HUES48 (cell line): ENCODE measurements at regions not wholly inside any gene's neighbourhood (a gene's known extent, or its start where the extent isn't known, plus 50 kb on each side); places are given as distances from the start of the nearest gene placed in this dataset.

Experiments
- H3K27ac ChIP-seq: one replicate; pipeline ENCODE4 v1.7.0; 2013; ENCODE audit warnings: low read depth, low read length, inconsistent platforms
- H3K27me3 ChIP-seq: 2 replicates; pipeline ENCODE4 v1.6.1; 2013; ENCODE audit warnings: mild to moderate bottlenecking, low read length; ENCODE audit not compliant: control insufficient read depth, insufficient read depth
- H3K36me3 ChIP-seq: 2 replicates; pipeline ENCODE4 v1.6.1; 2013; ENCODE audit warnings: low read length; ENCODE audit not compliant: control insufficient read depth, insufficient read depth
- H3K4me1 ChIP-seq: 2 replicates; pipeline ENCODE4 v1.6.1; 2013; ENCODE audit warnings: mild to moderate bottlenecking, low read length; ENCODE audit not compliant: control insufficient read depth, insufficient read depth
- H3K4me3 ChIP-seq: 2 replicates; pipeline ENCODE4 v1.5.1; 2013; ENCODE audit warnings: mild to moderate bottlenecking, low read depth, low read length
- H3K9ac ChIP-seq: 2 replicates; pipeline ENCODE4 v1.6.1; 2013; ENCODE audit warnings: mild to moderate bottlenecking, low read depth, low read length, moderate library complexity
- H3K9me3 ChIP-seq: 2 replicates; pipeline ENCODE4 v1.6.1; 2013; ENCODE audit warnings: low read length; ENCODE audit not compliant: control insufficient read depth, insufficient read depth

DNA sequence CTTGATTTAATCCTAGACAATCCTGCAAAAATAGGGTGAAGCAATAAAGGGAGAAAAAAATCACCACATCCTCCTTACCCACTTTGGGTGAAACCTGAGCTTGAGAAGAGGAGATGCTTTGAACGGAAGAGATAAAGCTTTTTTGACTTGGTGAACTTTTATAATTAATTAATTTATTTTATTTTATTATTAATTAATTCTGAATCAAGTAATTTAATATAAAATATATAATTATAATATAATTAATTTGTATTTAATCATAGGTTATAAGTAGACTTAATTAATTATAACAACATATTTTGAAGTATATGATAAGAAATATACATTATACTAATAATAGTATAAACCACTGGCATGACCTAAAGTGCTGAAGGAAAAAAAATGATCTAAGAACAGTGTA is 2164.8 kb downstream of the LRRC4C start:
- Histone ChIP-seq H3K9me3 (peaks cover 11% of the 10 kb centered on the region; the same call in 1 of the 2 replicates), H3K27ac (no peak overlapping the region), H3K4me1 (no peaks in the 10 kb centered on the region), H3K9ac (no peak overlapping the region), H3K36me3 (no peaks in the 10 kb centered on the region), H3K4me3 (no peak overlapping the region), H3K27me3 (no peaks in the 10 kb centered on the region)

DNA sequence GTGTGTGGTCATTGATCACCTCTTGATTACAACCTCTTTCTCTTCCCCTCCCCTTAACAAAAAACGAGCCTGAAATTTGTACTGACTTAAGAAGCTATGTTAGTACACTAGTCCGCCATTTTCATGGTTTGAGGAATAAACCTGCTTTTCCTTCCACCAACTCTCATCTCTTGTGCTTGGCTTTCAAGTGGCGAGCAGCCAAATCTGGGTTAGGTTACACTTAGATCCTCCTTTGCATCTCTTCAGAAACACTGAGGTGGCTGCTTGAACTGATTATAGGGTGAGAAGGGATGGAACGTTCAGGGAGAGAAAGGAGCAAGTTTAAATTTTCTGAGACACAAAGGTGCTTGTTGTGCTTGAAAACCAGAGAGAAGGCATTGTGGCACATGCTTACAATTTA is 2171.4 kb downstream of the LRRC4C start:
- H3K36me3 ChIP-seq: no peaks in the 10 kb centered on the region
- peaks cover 24% of the 10 kb centered on the region for H3K9me3 ChIP-seq
- no peak overlapping the region for H3K9ac ChIP-seq
- no peak overlapping the region for H3K4me3 ChIP-seq
- no peaks in the 10 kb centered on the region for H3K4me1 ChIP-seq
- H3K27ac ChIP-seq: no peak overlapping the region
- H3K27me3 ChIP-seq: no peaks in the 10 kb centered on the region

DNA sequence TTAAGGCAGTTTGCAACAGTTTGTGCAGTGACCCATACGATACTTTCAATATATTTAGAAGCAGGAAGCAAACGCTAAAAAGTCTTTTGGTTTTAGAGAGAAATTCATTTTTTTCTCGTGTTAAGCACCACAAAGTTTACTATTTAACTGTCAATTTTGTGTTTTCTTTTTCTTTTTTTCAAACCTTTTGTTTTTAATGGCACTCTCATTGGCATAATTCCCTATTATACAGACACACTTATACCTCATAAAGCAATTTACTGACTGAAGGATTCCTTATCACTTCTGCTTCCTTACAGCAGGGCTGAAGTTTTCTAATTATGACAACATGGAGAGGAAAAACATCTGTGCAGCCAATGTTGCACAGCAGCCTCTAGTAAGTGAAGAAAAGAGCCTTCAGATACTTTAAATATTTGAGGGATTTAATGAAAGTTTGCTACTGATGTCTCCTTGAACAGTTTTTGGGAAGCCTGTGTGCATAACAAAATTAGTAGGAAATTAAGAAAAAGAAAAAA is 2191.2 kb downstream of the LRRC4C start:
- Histone ChIP-seq H3K9ac (no peak overlapping the region), H3K9me3 (no peaks in the 10 kb centered on the region), H3K27ac (no peak overlapping the region), H3K27me3 (no peaks in the 10 kb centered on the region), H3K4me3 (no peak overlapping the region), H3K4me1 (no peaks in the 10 kb centered on the region), H3K36me3 (no peaks in the 10 kb centered on the region)

DNA sequence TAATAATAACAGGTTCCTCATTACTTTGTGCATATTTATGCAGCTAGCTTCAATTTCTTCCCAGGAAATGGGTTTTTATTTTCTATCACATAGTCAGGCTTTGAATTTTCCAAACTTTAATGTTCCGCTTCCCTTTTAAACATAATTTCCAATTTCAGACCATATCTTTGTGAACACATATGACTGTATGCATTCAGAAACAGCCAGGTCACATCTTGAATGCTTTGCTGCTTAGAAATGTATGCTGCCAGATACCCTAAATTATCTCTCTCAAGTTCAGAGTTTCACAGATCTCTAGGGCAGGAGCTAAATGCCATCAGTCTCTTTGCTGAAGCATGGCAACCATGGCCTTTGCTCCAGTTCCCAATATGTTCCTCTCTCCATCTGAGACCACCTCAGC is 2203.8 kb downstream of the LRRC4C start:
- Histone ChIP-seq H3K36me3 (no peaks in the 10 kb centered on the region), H3K27ac (no peak overlapping the region), H3K4me3 (no peak overlapping the region), H3K9me3 (peaks cover 19% of the 10 kb centered on the region), H3K4me1 (no peaks in the 10 kb centered on the region), H3K27me3 (no peaks in the 10 kb centered on the region), H3K9ac (no peak overlapping the region)

DNA sequence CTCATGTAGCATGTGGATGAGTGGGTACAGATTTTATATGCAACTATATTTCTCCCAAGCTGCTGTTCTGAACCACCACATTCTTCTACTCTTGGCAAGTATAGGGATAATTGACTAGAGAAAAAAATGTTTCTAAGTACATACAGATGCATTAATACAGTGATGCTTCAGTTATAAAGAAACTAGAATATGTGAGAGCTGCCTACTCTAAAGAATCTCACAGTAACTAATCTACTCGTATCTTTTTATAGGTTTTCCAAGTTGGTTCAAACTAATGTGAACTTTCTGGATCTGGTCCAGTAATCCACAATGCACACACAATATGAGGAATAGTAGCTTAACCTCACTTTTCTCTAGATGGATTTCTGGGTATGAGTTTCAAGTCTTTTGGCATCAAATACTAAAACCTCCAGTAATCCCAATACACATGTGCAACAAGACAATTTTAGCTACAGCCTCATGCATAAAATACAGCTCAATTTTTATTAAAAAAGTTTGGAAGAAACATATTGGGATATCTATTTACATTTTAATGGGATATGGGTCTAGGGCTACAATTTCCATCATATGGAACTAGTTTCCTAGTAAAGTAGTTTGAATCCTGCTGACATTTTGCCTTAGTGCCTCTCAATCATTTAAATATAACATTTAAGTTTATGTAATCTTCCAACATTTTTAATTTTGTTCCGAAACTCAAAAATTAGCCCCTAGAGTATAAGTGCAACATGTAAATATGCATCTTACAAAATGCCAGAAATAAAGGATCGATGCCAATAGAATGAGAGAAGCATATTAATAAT is 2209.7 kb downstream of the LRRC4C start:
- Histone ChIP-seq H3K27ac (no peak overlapping the region), H3K4me3 (no peak overlapping the region), H3K27me3 (no peaks in the 10 kb centered on the region), H3K9me3 (no peaks in the 10 kb centered on the region; the same call in 1 of the 2 replicates), H3K36me3 (no peaks in the 10 kb centered on the region), H3K4me1 (no peaks in the 10 kb centered on the region), H3K9ac (no peak overlapping the region)

DNA sequence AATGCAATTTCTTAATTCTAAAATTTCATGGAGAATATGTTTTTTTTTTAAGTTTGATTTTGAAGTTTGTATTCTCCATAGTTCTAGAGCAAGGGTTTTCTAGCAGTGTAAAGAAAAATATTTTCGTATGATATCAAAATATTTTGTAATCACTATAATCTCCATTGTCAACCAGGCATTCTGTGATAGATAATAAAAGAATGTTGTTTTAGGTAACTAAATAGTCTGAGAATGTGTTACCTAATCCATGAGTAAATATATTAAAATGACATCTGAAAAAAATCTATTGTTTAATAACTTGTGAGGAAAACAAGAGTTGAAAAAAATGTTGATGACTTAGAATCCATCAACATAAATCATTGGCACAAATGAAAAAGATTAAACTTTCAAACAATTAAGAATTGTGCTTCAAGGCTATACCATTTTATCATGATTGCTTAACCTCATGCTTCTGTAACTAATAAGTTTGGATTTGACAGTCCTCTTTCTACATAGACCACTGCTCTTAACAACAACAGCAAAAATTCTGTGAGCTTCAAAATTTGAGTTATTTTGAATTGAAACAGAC is 2211.8 kb downstream of the LRRC4C start:
- no peaks in the 10 kb centered on the region for H3K27me3 ChIP-seq
- H3K9me3 ChIP-seq: no peaks in the 10 kb centered on the region; the same call in 1 of the 2 replicates
- H3K4me3 ChIP-seq: no peak overlapping the region
- H3K36me3 ChIP-seq: no peaks in the 10 kb centered on the region
- no peaks in the 10 kb centered on the region for H3K4me1 ChIP-seq
- H3K9ac ChIP-seq: no peak overlapping the region
- no peak overlapping the region for H3K27ac ChIP-seq

DNA sequence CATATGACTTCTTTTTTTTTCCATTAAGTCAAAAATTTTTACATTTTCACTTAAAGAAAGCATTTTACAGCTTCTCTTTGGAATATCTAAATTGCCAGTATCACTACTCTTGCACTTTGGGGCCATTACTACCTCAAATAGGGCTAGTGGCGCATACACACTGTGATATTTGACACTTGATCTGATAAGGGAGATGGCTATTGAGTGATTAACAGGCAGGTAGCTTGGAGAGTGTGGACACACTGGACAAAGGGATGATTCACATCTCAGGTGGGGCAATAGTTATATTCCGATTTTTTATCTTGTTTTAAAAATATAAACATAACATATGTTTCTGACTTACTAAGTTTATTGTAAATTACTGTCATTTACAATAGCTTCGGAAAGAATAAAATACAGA is 2219.9 kb downstream of the LRRC4C start:
- Histone ChIP-seq H3K9me3 (no peaks in the 10 kb centered on the region), H3K36me3 (no peaks in the 10 kb centered on the region), H3K27ac (no peak overlapping the region), H3K27me3 (no peaks in the 10 kb centered on the region), H3K9ac (no peak overlapping the region), H3K4me3 (no peak overlapping the region), H3K4me1 (no peaks in the 10 kb centered on the region)

DNA sequence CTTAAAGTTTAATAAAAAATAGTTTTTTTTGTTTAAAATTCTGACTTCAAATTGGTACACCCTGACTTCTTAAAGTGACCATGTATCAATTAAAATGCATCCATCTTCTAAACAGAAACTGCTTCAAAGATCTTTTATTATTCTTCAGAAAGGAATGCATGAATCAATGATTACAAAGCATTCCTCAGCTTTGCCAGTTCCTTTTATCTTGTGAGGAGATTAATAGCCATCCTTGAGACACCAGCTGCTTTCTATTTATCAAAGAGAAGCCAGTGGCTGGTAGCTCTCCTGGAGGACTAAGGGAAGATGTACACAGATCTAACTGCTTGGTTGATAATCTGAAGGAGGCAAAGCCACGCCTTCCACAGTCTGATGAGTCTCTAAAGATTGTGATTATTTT is 2222.5 kb downstream of the LRRC4C start:
- no peaks in the 10 kb centered on the region for H3K4me1 ChIP-seq
- no peaks in the 10 kb centered on the region for H3K36me3 ChIP-seq
- H3K27ac ChIP-seq: no peak overlapping the region
- H3K9ac ChIP-seq: no peak overlapping the region
- no peaks in the 10 kb centered on the region for H3K27me3 ChIP-seq
- no peak overlapping the region for H3K4me3 ChIP-seq
- no peaks in the 10 kb centered on the region for H3K9me3 ChIP-seq

DNA sequence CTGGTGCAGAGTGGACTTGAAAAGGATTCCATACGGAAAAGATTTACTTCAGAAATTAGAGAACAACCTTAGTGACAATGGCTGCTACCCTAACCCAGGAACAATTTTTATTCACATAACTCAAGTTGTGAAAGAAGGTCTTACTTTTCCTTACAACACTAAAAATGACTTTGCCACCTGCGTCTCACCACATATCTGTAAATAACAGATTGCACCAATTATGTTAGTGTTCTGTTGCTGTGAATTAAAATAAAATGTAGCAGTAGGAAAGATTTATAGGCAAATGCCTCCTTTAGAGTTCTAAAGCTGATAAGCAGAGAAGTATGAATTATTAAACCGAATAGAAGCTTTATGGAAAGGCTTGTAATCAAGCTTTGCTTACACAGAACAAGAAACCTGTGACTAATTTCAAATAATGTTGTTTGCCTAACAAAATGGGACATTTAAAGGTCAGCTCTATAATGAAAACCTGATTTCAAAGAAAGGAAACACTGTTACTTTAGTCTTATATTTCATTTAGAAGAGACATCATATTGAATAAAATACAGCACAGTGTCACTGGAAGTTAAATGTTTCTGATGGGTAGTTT is 2237.8 kb downstream of the LRRC4C start:
- Histone ChIP-seq H3K4me1 (no peaks in the 10 kb centered on the region), H3K9ac (no peak overlapping the region), H3K27me3 (no peaks in the 10 kb centered on the region), H3K36me3 (no peaks in the 10 kb centered on the region), H3K9me3 (no peaks in the 10 kb centered on the region), H3K4me3 (no peak overlapping the region), H3K27ac (no peak overlapping the region)

DNA sequence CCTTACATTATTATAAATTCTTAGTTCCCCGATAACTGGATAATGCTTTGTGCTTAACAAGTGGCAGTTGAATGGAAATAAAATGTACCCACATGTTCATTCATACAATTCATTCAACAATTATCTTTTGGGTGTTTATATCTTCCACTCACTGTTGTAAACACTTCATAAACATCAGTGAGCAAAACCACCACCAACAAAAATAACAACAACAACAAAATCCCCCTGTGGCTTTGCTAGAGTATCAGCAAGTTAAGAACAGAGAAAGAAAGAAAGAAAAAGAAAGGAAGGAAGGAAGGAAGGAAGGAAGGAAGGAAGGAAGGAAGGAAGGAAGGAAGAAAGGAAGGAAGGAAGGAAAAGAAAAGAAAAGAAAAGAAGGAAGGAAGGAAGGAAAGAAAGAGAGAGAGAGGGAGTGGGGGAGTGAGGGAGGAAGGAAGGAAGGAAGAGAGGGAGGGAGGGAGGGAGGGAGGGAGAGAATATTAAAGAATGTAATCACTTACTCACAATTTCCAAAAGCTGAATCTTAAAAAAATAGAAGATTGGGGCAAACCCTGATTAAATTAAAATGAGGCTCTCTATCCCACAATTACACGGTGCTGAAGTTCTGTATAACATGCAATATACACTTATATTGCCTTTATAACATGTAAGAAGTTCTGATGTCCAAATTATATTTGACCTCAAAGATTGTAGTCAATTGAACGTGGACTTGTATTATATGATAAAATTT is 2238.8 kb downstream of the LRRC4C start:
- Histone ChIP-seq H3K9me3 (no peaks in the 10 kb centered on the region), H3K27ac (no peak overlapping the region), H3K9ac (no peak overlapping the region), H3K27me3 (no peaks in the 10 kb centered on the region), H3K36me3 (no peaks in the 10 kb centered on the region), H3K4me3 (no peak overlapping the region), H3K4me1 (no peaks in the 10 kb centered on the region)
